Mucosa of descending colon (tissue), 3 donors: ENCODE measurements at regions not wholly inside any gene's neighbourhood (a gene's known extent, or its start where the extent isn't known, plus 50 kb on each side); places are given as distances from the start of the nearest gene placed in this dataset.

Experiments used
- ATAC-seq: fragments of 200-7000 bp; cut with Tn5 transposase; one replicate; pipeline ENCODE4 v1.9.1; 2020; ENCODE audit warnings: mild to moderate bottlenecking, moderate library complexity
- DNase-seq, 3 donors: peaks; one replicate each; pipeline ENCODE4 v3.0.0-alpha.2; 2020
- H3K36me3 ChIP-seq: fragments of 200-600 bp; one replicate; pipeline ENCODE4 v1.8.0; 2021; ENCODE audit warnings: low read depth, mild to moderate bottlenecking
- H3K4me1 ChIP-seq: fragments of 200-600 bp; one replicate; pipeline ENCODE4 v1.8.0; 2021; ENCODE audit warnings: low read depth, mild to moderate bottlenecking
- H3K4me3 ChIP-seq: fragments of 200-600 bp; one replicate; pipeline ENCODE4 v1.8.0; 2021; ENCODE audit warnings: mild to moderate bottlenecking
- H3K9me3 ChIP-seq: fragments of 200-600 bp; one replicate; pipeline ENCODE4 v1.8.0; 2021; ENCODE audit warnings: mild to moderate bottlenecking
- CTCF ChIP-seq: fragments of 200-600 bp; IDR thresholded peaks from one replicate; pipeline ENCODE4 v1.8.0; 2022; ENCODE audit warnings: antibody characterized with exemption, mild to moderate bottlenecking
- intact Hi-C, 2 donors: fragments of 100-400 bp; cut with DNase I in 1 of 2; cut with micrococcal nuclease in 1 of 2; formaldehyde crosslinking; loops; one replicate each; pipeline versions ENCODE4 v1.11.0 to v1.11.1; 2022; cut with DNase I, micrococcal nuclease
- donor health status: DM: no; HTN: no; CAD: no; lungs with moderate emphysema.
- donor health status: DM: no; HTN: no; CAD: no.
- donor health status: DM: no; HTN: yes; CAD: no.

GRCh38 chr9:131803758-131804411 is 64.0 kb upstream of the RAPGEF1 start:
- ATAC-seq (no peak), DNase-seq (no peak)
- TF ChIP-seq CTCF = no peak
- Histone ChIP-seq H3K36me3 (no peaks in the 10 kb centered on the region), H3K4me1 (no peaks in the 10 kb centered on the region), H3K9me3 (no peaks in the 10 kb centered on the region), H3K4me3 (no peak overlapping the region)
- intact Hi-C loops = no loop called here

- no peak for TF ChIP-seq CTCF
- H3K9me3 ChIP-seq = no peaks in the 10 kb centered on the region
- intact Hi-C loops = no loop called here
- no peak for DNase-seq
- no peaks in the 10 kb centered on the region for H3K4me1 ChIP-seq
- ATAC-seq = no peak
- no peak overlapping the region for H3K4me3 ChIP-seq
- H3K36me3 ChIP-seq = no peaks in the 10 kb centered on the region
Measured at GRCh38 chr9:131801810-131802209, 61.9 kb upstream of the RAPGEF1 start.

GRCh38 chr9:131800843-131801242 is 61.0 kb upstream of the RAPGEF1 start:
- DNase-seq = no peak
- intact Hi-C loops = no loop called here
- no peak for ATAC-seq
- Histone ChIP-seq H3K4me3 (no peak overlapping the region), H3K4me1 (no peaks in the 10 kb centered on the region), H3K36me3 (no peaks in the 10 kb centered on the region), H3K9me3 (no peaks in the 10 kb centered on the region)
- TF ChIP-seq CTCF = no peak

- TF ChIP-seq CTCF = no peak
- intact Hi-C loops = no loop called here
- Histone ChIP-seq H3K4me3 (no peak overlapping the region), H3K4me1 (no peaks in the 10 kb centered on the region), H3K9me3 (no peaks in the 10 kb centered on the region), H3K36me3 (no peaks in the 10 kb centered on the region)
- ATAC-seq = no peak
- DNase-seq = no peak
Measured at GRCh38 chr9:131800366-131800765, 60.5 kb upstream of the RAPGEF1 start.

GRCh38 chr9:131799177-131799823 is 59.4 kb upstream of the RAPGEF1 start:
- Histone ChIP-seq H3K4me1 (no peaks in the 10 kb centered on the region), H3K36me3 (no peaks in the 10 kb centered on the region), H3K4me3 (no peak overlapping the region), H3K9me3 (no peaks in the 10 kb centered on the region)
- ATAC-seq = peak; percentile 62
- intact Hi-C loops = no loop called here
- peak in 2 of 3 donors; percentile 63 to 76 for DNase-seq
- TF ChIP-seq CTCF = no peak
